HepG2 (cell line): ENCODE measurements at regions not wholly inside any gene's neighbourhood (a gene's known extent, or its start where the extent isn't known, plus 50 kb on each side); places are given as distances from the start of the nearest gene placed in this dataset.

Experiments
- GABPA ChIP-seq, 2 experiments: IDR thresholded peaks; 2 replicates each; pipeline ENCODE4 v1.6.1; 2011 to 2016; ENCODE audit warnings: low read depth in 2 of 2, low read length in 1 of 2, missing biosample characterization in 1 of 2, missing genetic modification characterization in 1 of 2
- HNRNPLL ChIP-seq: fragments of 200-400 bp; formaldehyde crosslinking; IDR thresholded peaks from 2 replicates; pipeline ENCODE4 v1.6.1; 2017; ENCODE audit warnings: mild to moderate bottlenecking, low read depth, low read length; ENCODE audit not compliant: poor library complexity, severe bottlenecking
- POLR2A ChIP-seq, 2 experiments: IDR thresholded peaks; 2 replicates each; pipeline ENCODE4 v1.6.1; 2011; ENCODE audit warnings: low read depth in 2 of 2, low read length in 2 of 2, mild to moderate bottlenecking in 1 of 2, moderate library complexity in 1 of 2; ENCODE audit not compliant: insufficient read depth in 1 of 2
- RELA ChIP-seq: sonication (generic); formaldehyde crosslinking; IDR thresholded peaks from 2 replicates; pipeline ENCODE4 v1.4.0; 2020; ENCODE audit warnings: missing genetic modification reagents
- REST ChIP-seq, 2 experiments: IDR thresholded peaks; 2 replicates each; pipeline ENCODE4 v1.6.1; 2011 to 2012; ENCODE audit warnings: low read length in 2 of 2, borderline replicate concordance in 1 of 2, low read depth in 1 of 2, mild to moderate bottlenecking in 1 of 2, moderate library complexity in 1 of 2
- TFDP2 ChIP-seq: sonication (generic); formaldehyde crosslinking; IDR thresholded peaks from 2 replicates; pipeline ENCODE4 v1.4.0; 2020; ENCODE audit warnings: missing genetic modification reagents
- ZBTB1 ChIP-seq: sonication (generic); formaldehyde crosslinking; IDR thresholded peaks from 2 replicates; pipeline ENCODE4 v1.4.0; 2020; ENCODE audit warnings: missing genetic modification reagents, borderline replicate concordance
- ZNF580 ChIP-seq: IDR thresholded peaks from 2 replicates; pipeline ENCODE4 v1.6.1; 2016; ENCODE audit warnings: low read depth, borderline replicate concordance

GRCh38 chr12:58655375-58655774, 264.9 kb downstream of the LRIG3 start:
- TF ChIP-seq HNRNPLL, result no peak
- TF ChIP-seq POLR2A (IDR thresholded peaks at IDR 0.05; ENCODE audit: insufficient read depth in 1 of 2, low read depth in 2 of 2, low read length in 2 of 2), result no peak
- TF ChIP-seq ZNF580 (CRISPR knock-in tag), result no peak
- no peak for TF ChIP-seq ZBTB1
- no peak for TF ChIP-seq TFDP2
- TF ChIP-seq GABPA (IDR thresholded peaks at IDR 0.05; ENCODE audit: low read depth, low read length), result no peak
- TF ChIP-seq GABPA (CRISPR knock-in tag; IDR thresholded peaks at IDR 0.05; ENCODE audit: low read depth), result no peak
- TF ChIP-seq RELA, result no peak
- no peak for TF ChIP-seq REST (IDR thresholded peaks at IDR 0.05; ENCODE audit: borderline replicate concordance in 1 of 2, low read depth in 1 of 2, low read length in 2 of 2)
